22Rv1 (cell line): ENCODE measurements at regions not wholly inside any gene's neighbourhood (a gene's known extent, or its start where the extent isn't known, plus 50 kb on each side); places are given as distances from the start of the nearest gene placed in this dataset.

Experiments used
- CTCF ChIP-seq: fragments of 450-650 bp; IDR thresholded peaks from 2 replicates; pipeline ENCODE4 v1.5.1; 2017; ENCODE audit warnings: mild to moderate bottlenecking
- ZFX ChIP-seq: fragments of 450-650 bp; IDR thresholded peaks from 2 replicates; pipeline ENCODE4 v1.6.1; 2017; ENCODE audit warnings: antibody characterized with exemption, borderline replicate concordance

DNA sequence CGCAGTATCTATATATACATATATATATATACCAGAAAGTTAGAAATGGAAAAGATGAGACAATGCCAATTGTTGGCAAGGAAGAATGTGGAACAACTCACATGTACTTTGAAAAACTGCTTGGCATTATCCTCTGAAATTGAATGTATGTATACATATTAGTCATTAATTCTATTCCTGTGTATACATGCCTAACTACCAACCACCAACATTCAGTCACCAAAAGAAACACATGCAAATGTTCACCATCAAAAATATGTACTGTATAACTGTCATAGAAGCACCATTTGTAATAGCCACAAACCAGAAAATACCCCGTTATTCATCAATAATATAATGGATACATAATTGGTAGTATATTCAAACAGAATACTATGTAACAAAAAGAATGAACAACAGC is 330.2 kb upstream of the GRAMD2B start:
- TF ChIP-seq CTCF (no peak), ZFX (no peak)
